ENCODE measurements at regions not wholly inside any gene's neighbourhood (a gene's known extent, or its start where the extent isn't known, plus 50 kb on each side); places are given as distances from the start of the nearest gene placed in this dataset.

DNA sequence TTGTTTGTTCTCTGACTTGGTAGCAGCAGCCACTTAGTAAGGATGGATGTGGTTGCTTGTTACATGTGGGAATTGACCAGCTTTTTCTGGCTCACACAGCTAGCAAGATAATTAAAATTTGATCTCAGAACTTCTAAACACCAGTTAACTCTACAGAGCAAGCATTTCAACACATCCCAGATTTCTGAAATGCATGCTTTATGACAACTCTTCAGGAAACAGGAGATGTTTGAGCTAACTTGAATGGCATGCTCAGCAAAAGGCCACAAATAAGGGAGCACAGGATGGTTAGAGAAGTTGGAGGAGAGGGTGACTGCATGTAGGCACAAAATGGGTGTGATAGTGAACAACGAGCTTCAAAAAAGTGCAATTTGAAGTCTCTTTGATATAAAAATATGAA lies 167.1 kb upstream of the SPRY2 start:
- no peak for TF ChIP-seq POLR2A (IDR thresholded peaks at IDR 0.05; ENCODE audit: low read depth, low read length)
- TF ChIP-seq, protein P1, sequence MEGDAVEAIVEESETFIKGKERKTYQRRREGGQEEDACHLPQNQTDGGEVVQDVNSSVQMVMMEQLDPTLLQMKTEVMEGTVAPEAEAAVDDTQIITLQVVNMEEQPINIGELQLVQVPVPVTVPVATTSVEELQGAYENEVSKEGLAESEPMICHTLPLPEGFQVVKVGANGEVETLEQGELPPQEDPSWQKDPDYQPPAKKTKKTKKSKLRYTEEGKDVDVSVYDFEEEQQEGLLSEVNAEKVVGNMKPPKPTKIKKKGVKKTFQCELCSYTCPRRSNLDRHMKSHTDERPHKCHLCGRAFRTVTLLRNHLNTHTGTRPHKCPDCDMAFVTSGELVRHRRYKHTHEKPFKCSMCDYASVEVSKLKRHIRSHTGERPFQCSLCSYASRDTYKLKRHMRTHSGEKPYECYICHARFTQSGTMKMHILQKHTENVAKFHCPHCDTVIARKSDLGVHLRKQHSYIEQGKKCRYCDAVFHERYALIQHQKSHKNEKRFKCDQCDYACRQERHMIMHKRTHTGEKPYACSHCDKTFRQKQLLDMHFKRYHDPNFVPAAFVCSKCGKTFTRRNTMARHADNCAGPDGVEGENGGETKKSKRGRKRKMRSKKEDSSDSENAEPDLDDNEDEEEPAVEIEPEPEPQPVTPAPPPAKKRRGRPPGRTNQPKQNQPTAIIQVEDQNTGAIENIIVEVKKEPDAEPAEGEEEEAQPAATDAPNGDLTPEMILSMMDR (IDR thresholded peaks at IDR 0.05; ENCODE audit: extremely low read depth in 1 of 2, insufficient read depth in 1 of 2, low read depth in 1 of 2, low read length in 2 of 2), result no peak
- no peak for TF ChIP-seq GATA2 (IDR thresholded peaks at IDR 0.05; ENCODE audit: insufficient read depth, insufficient read length, low read depth, low read length)
- no peak for TF ChIP-seq MAX (IDR thresholded peaks at IDR 0.05; ENCODE audit: insufficient read depth, insufficient read length)
- no peak for TF ChIP-seq POLR2AphosphoS5 (IDR thresholded peaks at IDR 0.05; ENCODE audit: insufficient read depth, low read depth, low read length)
- TF ChIP-seq EZH2 (IDR thresholded peaks at IDR 0.05; ENCODE audit: borderline replicate concordance, low read depth, low read length, severe bottlenecking), result no peak
- TF ChIP-seq FOS (IDR thresholded peaks at IDR 0.05; ENCODE audit: borderline replicate concordance, insufficient read depth, low read length), result no peak

Data from endothelial cell of umbilical vein (primary cell).